Uterus (tissue), 2 donors: ENCODE measurements at regions not wholly inside any gene's neighbourhood (a gene's known extent, or its start where the extent isn't known, plus 50 kb on each side); places are given as distances from the start of the nearest gene placed in this dataset.

Experiments used
- CTCF ChIP-seq, 4 experiments: fragments of 200-600 bp in 2 of 4; fragments of 450-650 bp in 2 of 4; sonication (generic) in 2 of 4; IDR thresholded peaks; one replicate each; pipeline ENCODE4 v1.5.1; 2016 to 2019; ENCODE audit warnings: antibody characterized with exemption in 4 of 4, mild to moderate bottlenecking in 2 of 4, moderate library complexity in 1 of 4
- POLR2A ChIP-seq, 2 donors: fragments of 450-650 bp; IDR thresholded peaks; one replicate each; pipeline ENCODE4 v1.6.1; 2016; ENCODE audit warnings: antibody characterized with exemption in 2 of 2, mild to moderate bottlenecking in 1 of 2, moderate library complexity in 1 of 2

GRCh38 chr20:54869765-54870164 lies 394.4 kb downstream of the DOK5 start:
- TF ChIP-seq POLR2A (IDR thresholded peaks at IDR 0.05) (no peak), CTCF (IDR thresholded peaks at IDR 0.05) (no peak)
